PC-9 (cell line): ENCODE measurements at regions not wholly inside any gene's neighbourhood (a gene's known extent, or its start where the extent isn't known, plus 50 kb on each side); places are given as distances from the start of the nearest gene placed in this dataset.
"Not testable (repeated sequence)": the region's sequence is repeated elsewhere in the genome, so short reads cannot be mapped to it uniquely, and the experiment has no call there.

Experiments used
- BruUV-seq: library from RNA; stranded (reverse); fragments of 400-500 nt; replicated peaks from 2 replicates; lab custom pipeline; 2021; lab: Mats Ljungman, UMichigan
- CTCF ChIA-PET: fragments of 300-600 bp; sonication (Branson Sonifier 250); formaldehyde crosslinking; loops from one replicate; lab custom pipeline; 2022; ENCODE audit warnings: antibody characterized with exemption; lab: Charles Lee
- POLR2A ChIA-PET: fragments of 300-600 bp; sonication (Branson Sonifier 250); formaldehyde crosslinking; loops from one replicate; lab custom pipeline; 2022; ENCODE audit warnings: antibody characterized with exemption; ENCODE audit not compliant: unreplicated experiment; lab: Charles Lee
- DNase-seq, 2 experiments: peaks; one replicate each; pipeline versions ENCODE4 v3.0.0 to v3.0.0-alpha.2; 2015 to 2022; ENCODE audit warnings: mixed read lengths in 1 of 2
- H2AFZ ChIP-seq: fragments of 200-600 bp; sonication (generic); 2 replicates; pipeline ENCODE4 v1.8.1; 2017; ENCODE audit warnings: antibody characterized with exemption
- H3F3A ChIP-seq: fragments of 200-600 bp; sonication (generic); 2 replicates; pipeline ENCODE4 v1.8.1; 2017; ENCODE audit warnings: antibody characterized with exemption, mild to moderate bottlenecking, low read depth; ENCODE audit not compliant: insufficient read depth
- H3K27ac ChIP-seq: fragments of 200-600 bp; sonication (generic); 2 replicates; pipeline ENCODE4 v1.6.1; 2016; ENCODE audit warnings: mixed run types
- H3K27me3 ChIP-seq: fragments of 200-600 bp; sonication (generic); 2 replicates; pipeline ENCODE4 v1.6.1; 2016; ENCODE audit warnings: low read depth, mixed run types; ENCODE audit not compliant: insufficient read depth
- H3K36me3 ChIP-seq: fragments of 200-600 bp; sonication (generic); 2 replicates; pipeline ENCODE4 v1.6.1; 2016; ENCODE audit warnings: low read depth, mixed run types
- H3K4me1 ChIP-seq: fragments of 200-600 bp; sonication (generic); replicated peaks from 2 replicates; pipeline ENCODE4 v1.6.1; 2016; ENCODE audit warnings: mixed run types; ENCODE audit not compliant: insufficient read depth
- H3K4me2 ChIP-seq: fragments of 200-600 bp; sonication (generic); 2 replicates; pipeline ENCODE4 v1.6.1; 2017; ENCODE audit warnings: mixed run types
- H3K4me3 ChIP-seq: fragments of 200-600 bp; sonication (generic); 2 replicates; pipeline ENCODE4 v1.6.1; 2016; ENCODE audit warnings: mixed run types
- H3K79me2 ChIP-seq: fragments of 200-600 bp; sonication (generic); 2 replicates; pipeline ENCODE4 v1.6.1; 2017; ENCODE audit warnings: low read depth, mixed run types
- H3K9me2 ChIP-seq: fragments of 200-600 bp; sonication (generic); 2 replicates; pipeline ENCODE4 v1.8.1; 2017; ENCODE audit warnings: mild to moderate bottlenecking; ENCODE audit not compliant: insufficient read depth
- H3K9me3 ChIP-seq: fragments of 200-600 bp; sonication (generic); 2 replicates; pipeline ENCODE4 v1.8.1; 2016; ENCODE audit warnings: low read depth; ENCODE audit not compliant: insufficient read depth
- H4K20me1 ChIP-seq: fragments of 200-600 bp; sonication (generic); 2 replicates; pipeline ENCODE4 v1.8.1; 2017; ENCODE audit not compliant: insufficient read depth
- EZH2 ChIP-seq: fragments of 200-600 bp; sonication (generic); IDR thresholded peaks from 2 replicates; pipeline ENCODE4 v1.8.0; 2017; ENCODE audit warnings: antibody characterized with exemption, low read depth
- intact Hi-C: fragments of 100-400 bp; cut with micrococcal nuclease; formaldehyde crosslinking; loops from one replicate; pipeline ENCODE4 v1.10.0; 2022; ENCODE audit not compliant: unreplicated experiment
- TF ChIP-seq, protein P1 (sequence below): fragments of 200-600 bp; sonication (generic); conservative IDR thresholded peaks from 2 replicates; pipeline ENCODE4 v1.6.1; 2017; ENCODE audit warnings: mixed run types, antibody characterized with exemption, mild to moderate bottlenecking, moderate library complexity

DNA sequence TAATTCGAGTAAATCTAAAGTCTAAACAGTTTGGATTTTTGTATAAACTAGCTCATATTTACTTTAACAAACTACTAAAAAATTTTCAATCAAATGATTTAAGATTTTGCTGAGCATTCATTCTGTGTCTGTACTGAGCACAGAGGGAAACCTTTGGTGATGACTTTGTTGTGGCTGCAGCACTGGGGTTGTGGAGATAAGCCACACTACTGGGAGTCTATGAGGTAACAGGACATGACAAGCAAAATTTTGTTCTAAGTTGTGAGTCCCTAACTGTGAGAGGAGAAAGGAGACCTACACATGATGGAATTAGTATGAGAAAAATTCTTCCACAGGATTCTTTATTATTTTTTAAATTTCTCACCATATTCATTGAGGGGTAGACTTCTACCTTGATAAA, 933.7 kb upstream of the LRATD1 start:
- H3K9me3 ChIP-seq, result no peaks in the 10 kb centered on the region
- BruUV-seq, result no TSS peak
- no peaks in the 10 kb centered on the region for H3K4me1 ChIP-seq
- no peaks in the 10 kb centered on the region for H3K79me2 ChIP-seq
- CTCF ChIA-PET, result no interaction called here
- no peak overlapping the region for H3K4me2 ChIP-seq
- H4K20me1 ChIP-seq, result no peaks in the 10 kb centered on the region
- H3K9me2 ChIP-seq, result no peaks in the 10 kb centered on the region
- H3K27me3 ChIP-seq, result no peaks in the 10 kb centered on the region
- DNase-seq, result no peak
- intact Hi-C loops, result no loop called here
- H3K4me3 ChIP-seq, result no peak overlapping the region
- TF ChIP-seq, protein P1, sequence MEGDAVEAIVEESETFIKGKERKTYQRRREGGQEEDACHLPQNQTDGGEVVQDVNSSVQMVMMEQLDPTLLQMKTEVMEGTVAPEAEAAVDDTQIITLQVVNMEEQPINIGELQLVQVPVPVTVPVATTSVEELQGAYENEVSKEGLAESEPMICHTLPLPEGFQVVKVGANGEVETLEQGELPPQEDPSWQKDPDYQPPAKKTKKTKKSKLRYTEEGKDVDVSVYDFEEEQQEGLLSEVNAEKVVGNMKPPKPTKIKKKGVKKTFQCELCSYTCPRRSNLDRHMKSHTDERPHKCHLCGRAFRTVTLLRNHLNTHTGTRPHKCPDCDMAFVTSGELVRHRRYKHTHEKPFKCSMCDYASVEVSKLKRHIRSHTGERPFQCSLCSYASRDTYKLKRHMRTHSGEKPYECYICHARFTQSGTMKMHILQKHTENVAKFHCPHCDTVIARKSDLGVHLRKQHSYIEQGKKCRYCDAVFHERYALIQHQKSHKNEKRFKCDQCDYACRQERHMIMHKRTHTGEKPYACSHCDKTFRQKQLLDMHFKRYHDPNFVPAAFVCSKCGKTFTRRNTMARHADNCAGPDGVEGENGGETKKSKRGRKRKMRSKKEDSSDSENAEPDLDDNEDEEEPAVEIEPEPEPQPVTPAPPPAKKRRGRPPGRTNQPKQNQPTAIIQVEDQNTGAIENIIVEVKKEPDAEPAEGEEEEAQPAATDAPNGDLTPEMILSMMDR, result no peak
- TF ChIP-seq EZH2, result no peak
- H2AFZ ChIP-seq, result no peak overlapping the region
- no peak overlapping the region for H3K27ac ChIP-seq
- H3K36me3 ChIP-seq, result no peaks in the 10 kb centered on the region
- POLR2A ChIA-PET, result no interaction called here
- no peaks in the 10 kb centered on the region for H3F3A ChIP-seq

DNA sequence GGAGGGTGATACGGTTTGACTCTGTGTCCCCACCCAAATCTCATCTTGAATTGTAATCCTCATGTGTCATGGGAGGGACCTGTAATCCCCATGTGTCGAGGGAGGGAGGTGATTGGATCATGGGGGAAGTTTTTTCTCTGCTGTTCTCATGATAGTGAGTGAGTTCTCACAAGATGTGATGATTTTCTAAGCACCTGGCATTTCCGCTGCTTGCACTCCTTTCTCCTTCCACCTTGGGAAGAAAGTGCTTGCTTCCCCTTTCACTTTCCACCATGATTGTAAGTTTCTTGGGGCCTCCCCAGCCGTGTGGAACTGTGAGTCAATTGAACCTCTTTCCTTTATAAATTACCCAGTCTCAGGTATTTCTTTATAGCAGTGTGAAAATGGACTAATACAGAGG, 932.6 kb upstream of the LRATD1 start:
- H2AFZ ChIP-seq, DNase-seq, POLR2A ChIA-PET, H3K4me2 ChIP-seq, H3K36me3 ChIP-seq, H3K79me2 ChIP-seq, CTCF ChIA-PET, H3K27me3 ChIP-seq, BruUV-seq, intact Hi-C loops, H3K9me2 ChIP-seq, H3K27ac ChIP-seq, H4K20me1 ChIP-seq, H3K4me1 ChIP-seq, H3K4me3 ChIP-seq, H3K9me3 ChIP-seq, H3F3A ChIP-seq: not testable (repeated sequence)

DNA sequence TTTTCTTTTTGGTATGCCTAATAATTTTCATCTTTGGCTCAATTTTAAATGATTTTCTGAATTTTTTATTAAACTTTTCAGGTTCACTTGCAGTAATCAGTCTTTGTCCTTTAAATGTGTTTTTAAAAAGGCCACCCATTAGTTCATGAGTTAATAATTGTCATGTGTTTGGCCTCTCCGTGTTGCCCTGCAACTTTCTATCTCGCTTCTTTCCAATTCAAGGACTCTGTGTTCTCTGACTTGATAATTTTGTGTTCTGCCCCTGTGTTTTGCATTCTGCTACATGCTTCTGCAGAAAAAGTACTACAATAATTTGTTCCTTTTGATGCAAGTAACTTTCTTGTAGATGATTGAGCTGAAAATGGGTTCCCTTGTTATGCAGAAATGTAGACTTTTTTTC, 921.4 kb upstream of the LRATD1 start:
- no peak for DNase-seq
- no peaks in the 10 kb centered on the region; the same call in 1 of the 2 replicates for H4K20me1 ChIP-seq
- no peak overlapping the region for H2AFZ ChIP-seq
- H3F3A ChIP-seq, result no peaks in the 10 kb centered on the region
- no peaks in the 10 kb centered on the region for H3K27me3 ChIP-seq
- H3K27ac ChIP-seq, result no peak overlapping the region
- no peak overlapping the region for H3K4me3 ChIP-seq
- intact Hi-C loops, result no loop called here
- H3K4me1 ChIP-seq, result no peaks in the 10 kb centered on the region
- H3K9me2 ChIP-seq, result no peaks in the 10 kb centered on the region
- ChIA-PET CTCF (no interaction called here), POLR2A (no interaction called here)
- no TSS peak for BruUV-seq
- no peak overlapping the region for H3K4me2 ChIP-seq
- no peaks in the 10 kb centered on the region for H3K36me3 ChIP-seq
- H3K9me3 ChIP-seq, result no peaks in the 10 kb centered on the region
- TF ChIP-seq EZH2, result no peak
- TF ChIP-seq, protein P1, result no peak
- no peaks in the 10 kb centered on the region for H3K79me2 ChIP-seq

DNA sequence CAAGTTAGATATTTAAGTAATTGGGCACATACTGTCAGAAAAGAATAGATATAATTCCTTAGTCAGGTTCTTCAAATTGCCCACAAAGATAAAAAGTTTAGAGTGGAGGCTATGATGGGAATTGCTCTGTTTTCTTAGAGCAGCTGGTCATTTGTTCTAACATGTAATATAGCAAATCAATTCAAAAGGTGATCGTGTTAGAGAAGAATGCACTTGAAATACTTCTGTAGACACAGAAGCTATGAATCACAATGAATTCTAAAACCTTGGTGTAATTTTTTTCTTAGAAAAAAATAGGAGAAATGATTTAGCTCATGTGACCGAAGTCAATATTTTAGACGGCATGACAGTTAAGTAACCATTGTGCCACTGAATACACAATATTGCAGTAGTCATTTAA, 918.1 kb upstream of the LRATD1 start:
- ChIA-PET CTCF (no interaction called here), POLR2A (no interaction called here)

More for the DNA sequence above, 918.1 kb upstream of the LRATD1 start:
- no peaks in the 10 kb centered on the region for H3K4me1 ChIP-seq
- H3F3A ChIP-seq, result no peaks in the 10 kb centered on the region
- no peaks in the 10 kb centered on the region for H3K79me2 ChIP-seq
- H3K27me3 ChIP-seq, result no peaks in the 10 kb centered on the region
- DNase-seq, result no peak
- H2AFZ ChIP-seq, result no peak overlapping the region
- intact Hi-C loops, result no loop called here
- no peaks in the 10 kb centered on the region for H3K9me2 ChIP-seq
- no peaks in the 10 kb centered on the region; the same call in 1 of the 2 replicates for H4K20me1 ChIP-seq
- BruUV-seq, result no TSS peak
- H3K36me3 ChIP-seq, result no peaks in the 10 kb centered on the region
- H3K4me3 ChIP-seq, result no peak overlapping the region
- no peak overlapping the region for H3K4me2 ChIP-seq
- no peak overlapping the region for H3K27ac ChIP-seq
- no peak for TF ChIP-seq EZH2
- TF ChIP-seq, protein P1, result no peak
- no peaks in the 10 kb centered on the region for H3K9me3 ChIP-seq
